H1 (cell line): ENCODE measurements at regions not wholly inside any gene's neighbourhood (a gene's known extent, or its start where the extent isn't known, plus 50 kb on each side); places are given as distances from the start of the nearest gene placed in this dataset.

ENCODE experiments used
- CTCF ChIA-PET: fragments of 300-600 bp; sonication (Branson Sonifier 250); formaldehyde crosslinking; loops from one replicate; lab custom pipeline; 2021; ENCODE audit not compliant: partially characterized antibody; lab: Charles Lee
- POLR2A ChIA-PET: fragments of 300-600 bp; sonication (Branson Sonifier 250); formaldehyde crosslinking; loops from one replicate; lab custom pipeline; 2021; ENCODE audit warnings: inconsistent platforms; ENCODE audit not compliant: partially characterized antibody; lab: Charles Lee
- DNase-seq, 2 experiments: peaks; one replicate each; pipeline versions ENCODE4 v3.0.0 to v3.0.0-alpha.2; 2010 to 2022; ENCODE audit warnings: low spot score in 2 of 2, low read depth in 1 of 2, mixed read lengths in 1 of 2
- FAIRE-seq: peaks from 2 replicates; lab custom pipeline; 2011; peaks lifted over from hg19 to GRCh38; lab: Jason Lieb, UNC
- H2AFZ ChIP-seq: 2 replicates; pipeline ENCODE4 v1.8.1; 2012; ENCODE audit warnings: low read length, inconsistent platforms
- H2AK5ac ChIP-seq: 2 replicates; pipeline ENCODE4 v1.6.1; 2013; ENCODE audit warnings: low read depth, low read length
- H2BK120ac ChIP-seq: replicated peaks from 2 replicates; pipeline ENCODE3; 2013; ENCODE audit warnings: low read depth, low read length, inconsistent platforms
- H2BK12ac ChIP-seq: 2 replicates; pipeline ENCODE4 v1.6.1; 2013; ENCODE audit warnings: low read depth, low read length
- H2BK15ac ChIP-seq: 2 replicates; pipeline ENCODE4 v1.6.1; 2013; ENCODE audit warnings: low read length
- H2BK20ac ChIP-seq: 2 replicates; pipeline ENCODE4 v1.6.1; 2013; ENCODE audit warnings: low read length
- H2BK5ac ChIP-seq: 2 replicates; pipeline ENCODE4 v1.6.1; 2013; ENCODE audit warnings: low read depth, low read length
- H3K14ac ChIP-seq: 2 replicates; pipeline ENCODE4 v1.6.1; 2013; ENCODE audit warnings: inconsistent platforms; ENCODE audit not compliant: insufficient read length
- H3K18ac ChIP-seq: 2 replicates; pipeline ENCODE4 v1.6.1; 2013; ENCODE audit warnings: low read length; ENCODE audit errors: extremely low read depth
- H3K23ac ChIP-seq: 2 replicates; pipeline ENCODE4 v1.6.1; 2013; ENCODE audit warnings: inconsistent platforms; ENCODE audit not compliant: insufficient read length
- H3K23me2 ChIP-seq: 2 replicates; pipeline ENCODE4 v1.6.1; 2013; ENCODE audit warnings: low read depth, low read length
- H3K27ac ChIP-seq: 2 replicates; pipeline ENCODE4 v1.6.1; 2011; ENCODE audit warnings: low read depth, low read length, inconsistent platforms
- H3K27me3 ChIP-seq, 4 experiments: replicated peaks in 1 of 4; 1 replicate in 1 of 4; 2 replicates in 3 of 4; pipeline versions ENCODE4 v1.6.1 to v1.8.1; 2011 to 2013; ENCODE audit warnings: low read length in 3 of 4, mild to moderate bottlenecking in 3 of 4, inconsistent platforms in 2 of 4, mixed read lengths in 2 of 4, moderate library complexity in 1 of 4; ENCODE audit not compliant: control insufficient read depth in 3 of 4, insufficient read depth in 3 of 4; ENCODE audit errors: extremely low read depth in 1 of 4
- H3K36me3 ChIP-seq, 4 experiments: 2 replicates each; pipeline versions ENCODE4 v1.6.1 to v1.8.1; 2011 to 2013; ENCODE audit warnings: mild to moderate bottlenecking in 4 of 4, low read length in 3 of 4, moderate library complexity in 2 of 4, control low read depth in 1 of 4, inconsistent platforms in 1 of 4; ENCODE audit not compliant: insufficient read depth in 4 of 4, control insufficient read depth in 2 of 4
- H3K4ac ChIP-seq: replicated peaks from 2 replicates; pipeline ENCODE3; 2013; ENCODE audit warnings: low read length, low read depth, mixed read lengths, inconsistent platforms; ENCODE audit not compliant: insufficient read length
- H3K4me1 ChIP-seq, 4 experiments: replicated peaks in 1 of 4; 1 replicate in 1 of 4; 2 replicates in 3 of 4; pipeline versions ENCODE4 v1.6.1 to v1.8.1; 2011 to 2013; ENCODE audit warnings: low read length in 3 of 4, inconsistent platforms in 2 of 4, mixed read lengths in 1 of 4; ENCODE audit not compliant: insufficient read depth in 4 of 4, control insufficient read depth in 3 of 4
- H3K4me2 ChIP-seq, 2 experiments: 2 replicates each; pipeline versions ENCODE4 v1.6.1 to v1.8.1; 2011 to 2013; ENCODE audit warnings: low read depth in 2 of 2, low read length in 2 of 2, control low read depth in 1 of 2, inconsistent platforms in 1 of 2, mild to moderate bottlenecking in 1 of 2; ENCODE audit not compliant: insufficient read depth in 1 of 2
- H3K4me3 ChIP-seq, 4 experiments: fragments of 200-600, 300-600 bp in 1 of 4; sonication (generic), shearing (Covaris generic), sonication (Bioruptor Twin) in 1 of 4; 2 replicates each; pipeline versions ENCODE4 v1.5.1 to v1.8.1; 2011 to 2016; ENCODE audit warnings: low read length in 4 of 4, low read depth in 3 of 4, control low read depth in 2 of 4, inconsistent platforms in 2 of 4, mild to moderate bottlenecking in 2 of 4, mixed read lengths in 1 of 4, moderate library complexity in 1 of 4; ENCODE audit not compliant: insufficient read depth in 2 of 4; ENCODE audit errors: extremely low read depth in 1 of 4
- H3K56ac ChIP-seq: replicated peaks from 2 replicates; pipeline ENCODE3; 2013; ENCODE audit warnings: low read depth, mild to moderate bottlenecking, mixed read lengths, low read length, inconsistent platforms; ENCODE audit not compliant: insufficient read length
- H3K79me1 ChIP-seq: 2 replicates; pipeline ENCODE4 v1.6.1; 2013; ENCODE audit warnings: low read depth, low read length, control low read depth
- H3K79me2 ChIP-seq, 2 experiments: 2 replicates each; pipeline versions ENCODE4 v1.6.1 to v1.8.1; 2012 to 2013; ENCODE audit warnings: low read length in 2 of 2, mild to moderate bottlenecking in 2 of 2, inconsistent platforms in 1 of 2; ENCODE audit not compliant: insufficient read depth in 2 of 2, control insufficient read depth in 1 of 2
- H3K9ac ChIP-seq, 4 experiments: replicated peaks in 1 of 4; 1 replicate in 1 of 4; 2 replicates in 3 of 4; pipeline versions ENCODE4 v1.6.1 to v1.8.1; 2011 to 2013; ENCODE audit warnings: low read depth in 3 of 4, low read length in 3 of 4, control low read depth in 2 of 4, mild to moderate bottlenecking in 2 of 4, moderate library complexity in 2 of 4, inconsistent platforms in 1 of 4; ENCODE audit errors: extremely low read depth in 1 of 4
- H3K9me3 ChIP-seq, 2 experiments: 2 replicates each; pipeline versions ENCODE4 v1.6.1 to v1.8.1; 2012 to 2013; ENCODE audit warnings: mild to moderate bottlenecking in 2 of 2, moderate library complexity in 2 of 2, control low read depth in 1 of 2, inconsistent platforms in 1 of 2, low read depth in 1 of 2, low read length in 1 of 2, mixed read lengths in 1 of 2; ENCODE audit not compliant: insufficient read depth in 2 of 2
- H4K20me1 ChIP-seq, 2 experiments: replicated peaks in 1 of 2; 2 replicates each; pipeline versions ENCODE3 to v1.8.1; 2011 to 2013; ENCODE audit warnings: inconsistent platforms in 2 of 2, low read length in 2 of 2, mild to moderate bottlenecking in 1 of 2; ENCODE audit not compliant: insufficient read depth in 2 of 2, control insufficient read depth in 1 of 2
- H4K5ac ChIP-seq: 2 replicates; pipeline ENCODE4 v1.6.1; 2013; ENCODE audit warnings: low read length, low read depth, mixed read lengths, inconsistent platforms; ENCODE audit not compliant: insufficient read length
- H4K8ac ChIP-seq: 2 replicates; pipeline ENCODE4 v1.8.0; 2013; ENCODE audit warnings: mild to moderate bottlenecking, moderate library complexity, low read length, inconsistent platforms; ENCODE audit not compliant: insufficient read depth; ENCODE audit errors: extremely low read depth
- H4K91ac ChIP-seq: replicated peaks from 2 replicates; pipeline ENCODE3; 2013; ENCODE audit warnings: low read length, mixed read lengths, inconsistent platforms; ENCODE audit not compliant: insufficient read length
- BCL11A ChIP-seq, 2 experiments: IDR thresholded peaks; one replicate each; pipeline ENCODE4 v1.6.1; 2011; ENCODE audit warnings: low read depth in 2 of 2, low read length in 2 of 2, mild to moderate bottlenecking in 2 of 2
- BRCA1 ChIP-seq: IDR thresholded peaks from 2 replicates; pipeline ENCODE4 v1.6.1; 2012; ENCODE audit warnings: low read depth, low read length, improper control_type of control experiment
- CBX5 ChIP-seq: fragments of 300-800, 300-1000 bp; sonication (generic); IDR thresholded peaks from 2 replicates; pipeline ENCODE4 v1.7.1; 2016; ENCODE audit warnings: antibody characterized with exemption, low read length, low read depth
- CHD2 ChIP-seq: IDR thresholded peaks from 2 replicates; pipeline ENCODE4 v1.6.1; 2012; ENCODE audit warnings: low read length, improper control_type of control experiment
- EGR1 ChIP-seq: IDR thresholded peaks from 2 replicates; pipeline ENCODE4 v1.6.1; 2011; ENCODE audit warnings: low read depth, low read length, borderline replicate concordance
- KDM5A ChIP-seq: fragments of 200-600 bp; IDR thresholded peaks from 2 replicates; pipeline ENCODE4 v1.7.1; 2012; ENCODE audit warnings: mild to moderate bottlenecking, low read length, inconsistent platforms, mixed read lengths
- MAFK ChIP-seq: IDR thresholded peaks from 2 replicates; pipeline ENCODE4 v1.6.1; 2012; ENCODE audit warnings: low read depth, mild to moderate bottlenecking, improper control_type of control experiment, low read length
- RXRA ChIP-seq: IDR thresholded peaks from 2 replicates; pipeline ENCODE4 v1.6.1; 2011; ENCODE audit warnings: low read depth, mild to moderate bottlenecking, low read length, moderate library complexity; ENCODE audit not compliant: insufficient read depth
- WGBS, 2 experiments: shearing (Covaris generic) in 1 of 2; methylation state at CpG; one replicate each; pipeline versions ENCODE4 v1.1.6 to v1.1.7; 2013 to 2015; ENCODE audit warnings: low lambda C conversion rate in 2 of 2, mixed read lengths in 2 of 2, inconsistent platforms in 1 of 2, low coverage in 1 of 2, missing lambda C conversion rate in 1 of 2; ENCODE audit not compliant: insufficient replicate concordance in 2 of 2, insufficient coverage in 1 of 2, insufficient read length in 1 of 2; ENCODE audit errors: extremely low coverage in 1 of 2, missing lambda C conversion rate in 1 of 2; 5-methylcytosine and 5-hydroxymethylcytosine counted together

DNA sequence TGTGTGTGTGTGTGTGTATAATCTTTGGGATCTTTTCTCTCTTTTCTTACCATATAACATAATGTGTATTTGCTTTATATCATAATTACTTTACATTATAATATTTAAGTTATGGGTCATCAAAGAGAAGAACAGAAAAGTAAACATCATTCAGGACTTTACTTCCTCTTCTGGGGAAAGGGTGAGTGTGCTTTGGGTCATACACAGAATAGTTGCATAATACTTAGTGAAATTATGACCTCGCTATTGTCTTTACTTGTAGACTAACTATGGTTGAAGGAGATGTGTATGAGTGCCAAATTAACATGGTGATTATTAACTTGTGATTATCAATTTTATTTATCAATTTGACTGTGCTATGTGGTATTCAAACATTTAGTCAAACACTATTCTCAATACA, 1086.9 kb downstream of the DIPK2A start:
- POLR2A ChIA-PET = no interaction called here
- Histone ChIP-seq H4K91ac (no peak overlapping the region), H4K8ac (no peak overlapping the region), H3K4ac (no peak overlapping the region), H3K4me2 (no peak overlapping the region), H3K79me2 (no peaks in the 10 kb centered on the region), H2BK20ac (no peak overlapping the region), H3K23me2 (no peaks in the 10 kb centered on the region), H3K9ac (no peak overlapping the region), H3K9me3 (peaks cover 22 to 27% of the 10 kb centered on the region in 2 experiments), H3K36me3 (no peaks in the 10 kb centered on the region), H2BK5ac (no peak overlapping the region), H3K23ac (no peak overlapping the region), H3K14ac (no peak overlapping the region), H4K20me1 (no peaks in the 10 kb centered on the region), H3K27me3 (no peaks in the 10 kb centered on the region; a peak in 1 of 7 replicates), H3K4me1 (no peaks in the 10 kb centered on the region), H3K18ac (no peak overlapping the region), H4K5ac (no peak overlapping the region), H3K79me1 (no peaks in the 10 kb centered on the region), H3K4me3 (no peak overlapping the region), H2AFZ (no peak overlapping the region), H2BK15ac (no peak overlapping the region), H3K56ac (no peak overlapping the region), H3K27ac (no peak overlapping the region), H2BK12ac (no peak overlapping the region), H2AK5ac (no peak overlapping the region), H2BK120ac (no peak overlapping the region)
- DNase-seq (no peak), FAIRE-seq (no peak)
- CTCF ChIA-PET = no interaction called here
- TF ChIP-seq CBX5 (no peak), BRCA1 (no peak), BCL11A (IDR thresholded peaks at IDR 0.05; ENCODE audit: low read depth in 2 of 2, low read length in 2 of 2) (no peak), KDM5A (no peak), CHD2 (no peak), EGR1 (no peak), RXRA (no peak), MAFK (no peak)
- 87% methylated on average over 1 of the region's 1 CpG; no CpG with 5 or more reads in 1 of the 2 experiments for WGBS, 2 experiments
